ENCODE measurements at regions not wholly inside any gene's neighbourhood (a gene's known extent, or its start where the extent isn't known, plus 50 kb on each side); places are given as distances from the start of the nearest gene placed in this dataset.
"Not testable (repeated sequence)": the region's sequence is repeated elsewhere in the genome, so short reads cannot be mapped to it uniquely, and the experiment has no call there.

DNA sequence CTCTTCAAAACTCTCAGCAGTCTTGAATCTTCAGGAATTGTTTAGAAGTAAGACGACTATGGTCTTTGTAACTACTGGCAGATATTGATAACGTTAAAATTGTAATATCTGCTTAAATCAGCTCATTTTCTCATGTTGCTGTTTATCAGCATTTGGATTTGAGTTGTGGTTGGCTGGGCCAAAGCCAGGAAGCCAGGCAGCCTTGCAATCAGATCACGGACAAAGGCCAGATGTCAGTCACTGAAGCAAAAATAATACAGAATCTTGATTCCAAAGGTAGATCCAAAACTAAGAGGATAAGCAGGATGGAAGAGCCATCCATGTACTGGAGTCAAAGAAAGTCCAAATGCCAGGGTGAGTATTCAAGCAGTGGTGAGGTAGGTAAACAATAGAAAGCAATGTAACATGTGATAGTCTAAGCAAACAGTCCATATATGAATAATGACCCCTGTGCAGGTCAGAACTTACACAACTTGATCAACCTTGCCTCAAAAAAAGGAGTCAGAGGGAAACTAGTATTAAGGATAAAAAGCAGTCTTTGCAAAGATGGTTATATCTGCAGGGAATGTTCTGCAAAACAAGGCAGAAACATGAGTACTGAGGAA lies 95.8 kb upstream of the RAP1B start:
- DNase-seq = no peak

DNA sequence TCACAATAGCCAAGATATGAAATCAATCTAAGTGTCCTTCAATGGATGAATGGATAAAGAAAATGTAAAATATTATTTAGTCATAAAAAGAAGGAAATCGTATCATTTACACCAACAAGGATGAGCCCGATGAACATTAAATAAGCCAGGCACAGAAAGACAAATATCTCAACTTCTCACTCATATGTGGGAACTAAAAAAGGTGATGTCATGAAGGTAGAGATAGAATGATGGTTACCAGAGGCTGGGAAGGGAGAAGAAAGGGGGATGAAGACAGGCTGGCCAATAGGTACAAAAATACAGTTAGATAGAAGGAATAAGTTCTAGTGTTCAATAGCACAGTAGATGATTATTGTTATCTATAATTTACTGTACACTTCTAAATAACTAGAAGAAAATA lies 94.9 kb upstream of the RAP1B start:
- DNase-seq = no peak

DNA sequence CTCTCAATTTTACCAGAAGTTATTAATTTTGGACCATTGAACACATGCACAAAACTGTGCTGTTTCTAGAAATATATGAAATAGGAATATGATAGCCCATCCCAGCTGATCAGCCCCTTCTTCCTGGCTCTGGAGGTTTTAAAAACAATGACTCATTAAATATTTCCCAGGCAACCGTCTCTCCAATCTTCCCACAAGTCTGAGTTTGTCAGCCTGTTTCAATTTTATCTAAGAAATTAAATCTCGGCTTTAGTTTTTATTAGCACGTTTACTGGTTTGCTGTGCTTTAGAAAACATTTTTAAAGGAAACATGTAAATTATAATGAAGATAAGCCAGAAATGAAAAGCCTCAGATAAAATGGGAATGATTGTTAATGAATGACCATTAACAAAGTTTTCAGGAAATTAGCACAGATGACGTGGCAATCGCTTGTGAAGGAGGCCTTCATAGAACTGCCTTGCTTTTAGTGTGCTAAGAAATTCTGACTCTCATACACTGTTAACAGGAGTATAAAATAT lies 89.3 kb upstream of the RAP1B start:
- no peak for DNase-seq

DNA sequence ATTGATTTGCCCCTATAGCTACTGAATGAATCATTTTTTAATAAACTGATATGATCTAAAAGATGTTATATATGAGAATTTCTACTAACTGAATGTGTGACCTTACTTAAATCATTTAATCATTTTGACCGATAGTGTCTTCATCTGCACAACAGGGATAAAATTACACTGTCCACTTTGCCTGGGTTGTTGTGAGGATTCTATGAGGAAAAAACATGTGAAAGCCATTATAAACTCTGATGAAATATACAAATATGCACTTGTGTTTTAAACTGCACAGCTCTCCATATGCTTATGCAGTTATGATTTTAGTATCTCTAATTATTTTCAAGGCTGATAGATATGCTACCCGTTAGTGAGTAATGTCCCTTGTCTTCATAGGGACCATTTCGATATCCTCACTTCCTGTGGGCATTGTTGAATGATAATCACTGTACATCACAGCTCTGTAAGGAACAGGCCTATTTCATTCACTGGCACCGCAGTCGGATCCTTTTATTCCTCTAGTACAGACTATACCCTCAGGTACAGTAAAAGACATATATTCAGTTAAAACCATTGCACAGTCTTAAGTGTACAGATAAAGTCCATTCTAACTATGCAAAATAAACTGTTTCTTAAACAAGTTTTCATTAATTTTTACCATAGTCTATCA lies 88.7 kb upstream of the RAP1B start:
- DNase-seq = no peak

DNA sequence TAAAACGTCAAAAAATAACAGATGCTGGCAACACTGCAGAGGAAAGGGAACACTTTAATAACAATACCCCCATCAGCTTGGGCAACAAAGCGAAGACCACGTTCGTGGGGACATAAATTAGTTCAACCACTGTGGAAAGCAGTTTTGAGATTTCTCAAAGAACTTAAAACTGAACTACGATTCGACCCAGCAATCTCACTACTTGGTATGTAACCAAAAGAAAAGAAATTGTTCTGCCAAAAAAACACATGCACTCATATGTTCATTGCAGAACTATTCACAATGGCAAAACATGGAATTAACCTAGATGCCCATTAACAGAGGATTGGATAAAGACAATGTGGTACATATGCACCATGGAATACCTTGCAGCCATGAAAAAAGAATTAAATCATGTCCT lies 81.2 kb upstream of the RAP1B start:
- no peak for DNase-seq

DNA sequence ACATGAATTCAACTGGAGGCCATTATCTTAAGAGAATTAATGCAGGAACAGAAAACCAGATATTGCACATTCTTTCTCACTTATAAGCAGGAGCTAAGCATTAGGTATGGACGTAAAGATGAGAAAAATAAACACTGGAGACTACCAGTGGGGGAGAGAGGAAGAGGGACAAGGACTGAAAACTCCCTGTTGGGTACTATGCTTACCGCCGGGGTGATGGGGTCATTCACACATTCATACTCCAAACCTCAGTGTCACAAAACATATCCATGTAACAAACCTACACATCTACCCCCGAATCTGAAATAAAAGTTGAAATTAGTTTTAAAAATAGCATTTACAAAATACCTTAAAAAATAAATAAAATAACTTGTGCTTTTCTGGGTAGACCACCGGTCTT lies 80.8 kb upstream of the RAP1B start:
- DNase-seq = no peak

DNA sequence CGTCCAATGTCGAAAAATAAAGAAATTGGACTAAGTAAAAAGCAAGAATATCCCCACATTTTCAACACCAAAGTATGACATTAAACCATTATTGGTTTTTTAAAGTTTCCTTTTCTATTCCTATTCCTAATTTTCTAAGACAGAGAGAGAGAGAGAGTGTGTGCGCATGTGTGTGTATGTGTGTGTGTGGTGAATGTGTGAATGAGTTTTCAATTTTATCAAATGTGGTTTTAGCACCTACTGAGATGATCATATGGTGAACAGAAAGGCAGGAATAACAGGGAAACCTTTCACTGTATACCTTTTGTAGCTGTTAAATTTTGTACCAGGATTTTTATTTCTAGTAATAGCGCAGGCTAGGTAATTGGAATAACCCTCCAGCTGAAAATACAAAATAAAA lies 80.4 kb upstream of the RAP1B start:
- DNase-seq = no peak

DNA sequence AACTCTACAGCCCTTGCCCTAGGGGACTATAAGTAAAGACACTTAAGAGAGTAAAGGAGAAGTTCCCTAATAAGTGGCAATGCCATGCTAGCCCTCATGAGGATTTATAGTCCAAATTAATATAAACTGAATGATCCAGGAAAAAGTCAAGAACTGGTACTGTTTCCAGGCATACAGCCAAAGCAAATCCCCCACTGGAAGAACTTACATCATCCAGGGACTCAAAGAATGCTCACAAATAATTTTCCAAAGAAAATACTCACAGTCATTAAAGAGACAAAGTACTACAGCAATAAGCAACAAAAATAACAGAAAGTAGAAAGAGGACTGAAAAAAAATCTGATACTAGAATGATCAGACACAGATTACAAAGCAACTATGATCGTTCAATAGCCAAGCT lies 79.7 kb upstream of the RAP1B start:
- no peak for DNase-seq

DNA sequence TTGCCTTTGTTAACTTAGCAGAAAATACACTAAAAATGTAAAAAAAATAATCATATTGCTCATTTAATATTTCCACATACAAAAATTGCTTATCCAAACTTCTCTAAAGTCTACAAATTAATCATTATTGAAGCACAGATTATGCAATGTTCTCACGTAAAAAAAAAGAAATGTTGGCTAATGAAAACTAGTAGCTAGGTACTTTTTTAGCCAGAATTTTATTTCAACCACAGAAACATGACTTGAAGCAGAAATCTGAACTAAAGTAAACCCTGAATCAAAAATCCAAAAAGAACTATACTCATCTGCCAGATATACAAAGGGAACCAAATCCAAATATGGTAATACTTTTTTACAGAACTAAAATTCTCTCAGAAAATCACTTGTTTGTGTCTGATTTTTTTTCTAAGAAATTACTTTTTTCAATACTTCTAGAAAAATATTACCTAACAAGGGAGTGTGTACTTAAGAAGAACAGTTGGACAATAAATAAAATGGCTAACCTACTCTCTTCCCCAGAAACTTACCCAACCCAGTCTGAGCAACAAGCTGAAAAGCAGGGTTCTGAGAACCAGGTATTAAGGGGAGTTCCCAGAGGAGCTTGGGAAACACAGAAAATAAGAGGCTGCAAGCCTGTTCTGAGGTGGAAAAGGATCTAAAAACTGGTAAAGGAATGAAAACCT lies 78.4 kb upstream of the RAP1B start:
- no peak for DNase-seq

DNA sequence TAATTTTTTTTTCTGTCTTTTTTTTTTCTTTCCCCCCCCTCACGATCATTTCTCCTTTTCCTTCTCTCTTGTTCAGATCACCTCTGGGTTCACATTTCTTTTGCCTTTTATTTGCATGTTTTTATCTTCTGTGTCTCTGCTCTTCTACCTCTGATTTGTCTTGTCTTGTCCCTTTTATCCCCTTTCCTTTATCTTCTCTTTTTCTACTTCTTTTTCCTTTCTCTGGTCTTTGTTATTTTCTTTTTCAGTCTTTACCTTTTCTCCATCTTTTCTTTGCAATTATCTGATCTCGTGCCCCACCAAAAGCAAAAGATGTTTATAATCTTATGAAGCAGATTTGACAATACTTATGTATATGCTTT lies 77.8 kb upstream of the RAP1B start:
- DNase-seq = no peak

DNA sequence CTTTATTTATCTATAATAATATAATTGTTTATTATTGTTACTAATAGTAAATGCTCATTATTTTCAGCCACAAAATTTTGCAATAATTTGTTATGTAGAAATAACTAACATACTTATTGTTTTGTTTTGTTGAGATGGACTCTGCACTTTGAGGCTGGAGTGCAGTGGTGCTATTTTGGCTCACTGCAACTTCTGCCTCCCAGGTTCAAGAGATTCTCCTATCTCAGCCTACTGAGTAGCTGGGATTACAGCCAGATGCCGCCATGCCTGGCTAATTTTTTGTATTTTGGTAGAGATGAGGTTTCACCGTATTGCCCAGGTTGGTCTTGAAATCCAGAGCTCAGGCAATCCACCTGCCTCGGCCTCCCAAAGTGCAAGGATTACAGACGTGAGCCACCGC lies 76.6 kb upstream of the RAP1B start:
- DNase-seq = no peak

DNA sequence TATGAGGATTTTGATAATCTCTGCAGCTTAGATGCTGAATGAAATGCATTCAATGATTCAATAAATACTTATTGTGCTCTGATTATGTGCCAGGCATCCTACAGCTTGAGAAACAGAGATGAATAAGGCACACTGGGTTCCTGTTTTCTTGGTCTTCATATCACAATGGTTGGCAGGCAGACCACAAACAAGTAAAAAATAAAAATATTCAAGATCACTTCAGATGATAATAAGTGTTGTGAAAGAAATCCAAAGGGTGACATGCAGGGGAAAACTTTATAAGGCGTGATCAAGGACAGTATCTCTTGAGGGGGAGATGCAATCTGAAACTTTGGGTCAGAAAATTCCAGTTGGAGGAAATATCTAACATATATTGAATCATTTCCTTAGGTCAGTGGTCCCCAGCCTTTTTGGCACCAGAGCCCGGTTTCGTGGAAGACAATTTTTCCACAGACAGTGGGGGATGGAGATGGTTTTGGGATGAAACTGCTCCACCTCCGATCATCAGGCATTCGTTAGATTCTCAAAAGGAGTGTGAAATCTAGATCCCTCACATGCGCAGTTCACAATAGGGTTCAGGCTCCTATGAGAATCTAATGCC lies 73.7 kb upstream of the RAP1B start:
- DNase-seq = no peak

DNA sequence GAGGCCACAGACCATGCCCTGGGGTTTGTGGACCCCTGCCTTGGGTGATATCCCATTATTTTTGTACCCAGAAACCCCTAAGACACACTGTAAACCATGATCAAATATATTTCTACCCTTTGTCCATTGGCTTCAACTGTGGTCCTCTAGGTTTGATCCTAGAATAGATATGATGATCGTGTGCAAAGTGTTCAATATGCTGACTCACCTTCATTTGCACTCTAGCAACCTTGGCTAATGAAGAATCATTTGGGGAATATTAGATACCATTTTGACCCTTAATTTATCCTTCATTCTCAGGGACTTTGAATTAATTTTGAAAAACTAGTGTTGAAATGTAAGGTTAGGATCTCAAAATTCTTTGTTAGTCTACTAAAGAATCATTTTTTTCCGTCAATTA lies 73.1 kb upstream of the RAP1B start:
- DNase-seq = no peak

DNA sequence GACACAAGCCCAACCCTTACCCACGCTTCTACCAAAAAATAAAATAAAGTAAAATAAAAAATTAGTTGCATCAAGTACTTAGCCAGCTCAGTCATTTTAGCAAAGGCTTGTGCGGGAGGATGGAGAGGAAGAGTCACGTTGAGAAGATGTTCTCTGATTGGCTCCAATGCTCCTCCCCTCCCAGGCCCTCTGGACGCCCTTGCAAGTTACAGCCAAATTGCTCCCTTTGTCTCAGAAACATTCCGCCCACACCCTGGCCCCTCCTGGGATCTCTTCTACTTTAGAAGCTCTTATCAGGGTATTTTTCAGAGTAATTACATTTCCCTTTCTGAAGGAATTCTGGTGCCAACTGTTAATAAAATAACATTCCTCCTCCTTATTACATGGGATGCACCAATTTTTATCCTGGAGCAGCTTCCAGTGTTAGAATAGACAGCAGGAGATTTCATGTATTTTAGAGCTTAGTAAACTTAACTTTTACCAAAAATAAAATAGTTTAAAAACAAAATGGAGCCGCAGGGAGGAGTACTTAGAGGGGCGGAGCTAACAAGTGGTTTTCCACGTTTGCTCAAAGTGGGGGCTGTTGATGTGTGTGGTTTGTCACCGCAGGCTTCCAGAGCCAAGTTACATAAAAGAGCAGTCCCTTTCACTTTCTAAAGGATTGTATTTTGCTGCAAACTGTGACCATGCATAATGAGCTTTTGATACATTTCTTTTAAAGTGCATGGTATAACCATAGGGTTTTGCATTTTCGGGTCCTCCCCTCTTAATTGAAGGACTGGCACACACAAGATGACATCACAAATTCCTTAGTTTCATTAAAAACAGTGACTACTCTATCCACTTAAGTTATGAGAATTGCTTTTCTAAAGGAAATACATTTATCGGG lies 71.7 kb upstream of the RAP1B start:
- DNase-seq = peak; percentile 78

DNA sequence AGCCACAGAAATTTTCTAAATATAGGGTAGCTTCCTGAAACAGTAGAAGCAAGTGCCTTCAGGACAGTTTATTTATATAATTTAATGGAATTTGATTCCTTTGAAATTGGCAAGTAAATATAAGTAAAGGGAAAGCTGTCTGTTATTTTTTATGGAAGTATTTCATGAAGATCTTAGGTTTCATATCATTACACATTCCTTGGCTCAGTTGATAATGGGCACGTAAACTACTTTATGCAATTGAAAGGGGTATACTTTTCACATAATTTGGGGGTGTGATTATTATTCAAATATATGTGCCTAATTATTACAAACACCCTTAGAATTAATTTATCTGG lies 71.1 kb upstream of the RAP1B start:
- no peak for DNase-seq

DNA sequence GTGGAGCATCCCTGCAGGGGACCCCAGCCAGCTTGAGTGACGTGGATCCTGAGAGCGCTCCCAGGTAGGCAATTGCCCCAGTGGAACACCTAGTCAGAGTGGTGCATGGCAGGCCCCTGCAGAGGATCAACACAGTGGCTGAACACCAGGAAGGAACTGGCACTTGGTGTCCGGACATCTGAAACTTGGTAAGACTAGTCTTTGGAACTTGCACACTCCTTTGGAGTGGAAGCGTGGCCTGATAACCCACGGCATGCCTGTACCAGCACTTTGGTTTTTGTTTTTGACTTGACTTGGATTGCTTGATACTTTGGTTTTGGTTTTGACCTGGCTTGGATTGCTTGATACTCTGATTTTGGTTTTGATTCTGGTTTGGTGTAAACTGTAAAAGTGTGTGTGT lies 69.9 kb upstream of the RAP1B start:
- DNase-seq = not testable (repeated sequence)

DNA sequence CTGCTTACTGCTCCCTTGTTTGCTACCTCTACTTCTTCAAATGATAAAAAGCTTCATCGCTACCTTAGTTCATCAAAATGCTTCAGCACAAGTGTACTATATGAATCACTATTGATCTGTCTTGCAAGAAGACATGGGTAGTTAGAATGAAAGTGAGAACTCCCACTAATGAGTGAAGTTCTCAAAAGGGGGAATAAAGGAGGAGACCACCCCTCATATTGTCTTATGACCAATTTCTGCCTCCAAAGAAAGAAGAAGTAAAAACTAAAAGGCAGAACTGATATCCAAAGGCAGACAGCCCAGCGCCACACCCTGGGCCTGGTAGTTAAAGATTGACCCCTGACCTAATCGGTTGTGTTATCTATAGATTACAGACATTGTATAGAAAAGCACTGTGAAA lies 63.4 kb upstream of the RAP1B start:
- not testable (repeated sequence) for DNase-seq

DNA sequence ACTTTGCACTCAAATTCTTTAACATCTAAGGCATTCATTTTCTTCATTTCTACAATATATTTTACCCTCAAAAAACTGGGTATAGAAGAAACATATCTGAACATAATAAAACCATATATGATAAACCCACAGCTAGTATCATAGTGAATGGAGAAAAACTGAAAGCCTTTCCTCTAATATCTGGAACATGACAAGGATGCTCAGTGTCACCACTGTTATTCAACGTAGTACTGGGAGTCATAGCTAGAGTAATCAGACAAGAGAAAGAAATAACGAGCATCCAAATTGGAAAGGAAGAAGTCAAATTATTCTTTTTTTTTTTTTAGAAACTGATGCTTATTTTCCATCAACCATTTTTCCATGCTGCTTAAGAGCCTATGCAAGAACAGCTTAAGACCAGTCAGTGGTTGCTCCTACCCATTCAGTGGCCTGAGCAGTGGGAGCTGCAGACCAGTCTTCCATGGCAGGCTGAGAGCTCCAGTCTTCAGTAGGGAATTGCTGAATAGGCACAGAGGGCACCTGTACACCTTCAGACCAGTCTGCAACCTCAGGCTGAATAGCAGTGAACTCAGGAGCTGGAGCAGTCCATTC lies 58.0 kb upstream of the RAP1B start:
- DNase-seq = not testable (repeated sequence)

DNA sequence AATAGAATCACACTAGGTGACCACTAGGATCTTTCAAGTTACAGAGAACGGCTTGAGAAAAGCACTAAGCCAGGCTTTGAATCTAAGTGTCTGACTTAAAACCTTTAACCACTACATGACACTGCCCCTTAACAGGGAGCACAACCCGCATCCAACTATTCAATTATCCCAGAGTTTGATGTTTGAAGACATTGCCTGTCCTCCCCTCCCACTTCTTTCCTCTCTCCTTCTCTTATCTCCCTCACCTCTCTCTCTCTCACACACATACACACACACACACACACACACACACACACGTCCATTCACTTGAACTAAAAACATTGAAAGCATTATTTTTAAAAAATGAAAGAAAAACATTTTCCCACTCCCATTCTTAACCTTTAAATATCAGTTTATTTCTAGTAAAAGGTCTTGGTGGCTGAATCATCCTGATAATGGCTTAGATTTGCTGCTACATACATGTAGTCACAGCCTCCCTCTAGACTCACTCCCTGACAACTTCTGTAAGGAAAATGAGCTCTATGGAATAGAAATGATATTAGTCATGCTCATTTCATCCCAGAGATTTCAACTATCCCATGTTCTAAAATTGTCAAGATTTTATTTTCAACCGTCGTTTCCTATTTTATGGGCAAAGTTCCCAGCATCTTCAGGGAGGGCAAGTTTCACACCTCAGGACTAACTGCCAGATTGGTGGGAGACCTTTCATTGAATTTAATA lies 53.5 kb upstream of the RAP1B start:
- no peak for DNase-seq

DNA sequence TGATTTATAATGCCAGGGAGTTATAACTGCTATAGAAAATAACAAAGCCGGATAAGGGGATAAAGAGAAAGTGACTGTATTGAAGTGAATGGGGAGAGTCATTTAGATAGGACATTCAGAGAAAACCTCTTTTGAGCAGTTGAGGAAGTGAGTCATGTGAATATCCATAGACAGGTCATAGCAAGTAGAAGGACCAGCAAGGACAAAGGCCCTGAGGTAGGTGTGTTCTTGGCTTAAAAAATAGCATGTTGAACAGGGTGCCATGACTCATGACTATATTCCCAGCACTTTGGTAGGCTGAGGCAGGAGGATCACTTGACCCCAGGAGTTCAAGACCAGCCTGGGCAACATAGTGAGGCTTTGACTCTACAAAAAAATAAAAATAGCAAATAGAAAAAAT lies 51.5 kb upstream of the RAP1B start:
- DNase-seq = no peak

DNA sequence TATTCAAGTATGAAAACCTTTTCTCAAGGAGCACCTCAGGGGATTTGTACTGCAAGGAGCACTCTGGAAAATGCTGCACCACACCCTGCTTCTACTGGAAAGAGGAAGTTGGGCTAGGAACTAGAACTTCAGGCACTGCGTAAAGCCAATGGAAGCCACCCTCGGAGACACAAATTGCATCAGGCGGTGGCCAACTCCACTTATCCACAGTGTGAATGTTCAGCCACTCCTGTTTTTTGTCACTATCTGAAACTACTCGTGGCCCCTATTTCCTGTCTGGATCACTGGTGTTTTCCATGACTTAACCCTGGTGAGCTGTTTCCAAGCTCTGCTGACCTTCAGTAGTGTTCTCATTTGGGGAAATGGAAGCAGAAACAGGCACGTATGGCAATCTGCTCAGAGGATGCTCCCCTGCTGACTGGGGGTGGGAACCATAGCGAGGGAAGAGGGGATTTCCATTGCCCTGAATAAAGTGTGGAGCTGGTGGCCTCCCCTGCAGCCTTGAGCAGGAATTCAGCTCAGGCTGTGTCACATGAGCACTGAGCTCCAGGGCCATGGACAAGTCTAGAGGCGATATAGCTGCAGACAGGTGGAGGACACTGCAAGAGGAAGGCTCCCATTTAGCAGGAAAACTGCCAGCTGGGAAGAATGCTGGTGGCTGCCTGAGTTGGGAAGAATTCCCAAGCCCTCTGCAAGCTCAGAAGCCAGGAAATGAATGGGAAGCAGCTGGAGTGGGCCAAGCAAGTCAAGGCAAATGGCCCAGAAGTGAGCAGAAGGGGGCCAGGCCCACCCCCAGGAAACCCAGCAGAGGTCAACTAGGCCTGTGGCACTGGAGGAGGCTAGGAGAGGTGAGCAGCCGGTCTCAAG lies 50.5 kb upstream of the RAP1B start:
- DNase-seq = no peak

All from NCI-H345 (cell line).